ENCODE measurements at regions not wholly inside any gene's neighbourhood (a gene's known extent, or its start where the extent isn't known, plus 50 kb on each side); places are given as distances from the start of the nearest gene placed in this dataset.

DNA sequence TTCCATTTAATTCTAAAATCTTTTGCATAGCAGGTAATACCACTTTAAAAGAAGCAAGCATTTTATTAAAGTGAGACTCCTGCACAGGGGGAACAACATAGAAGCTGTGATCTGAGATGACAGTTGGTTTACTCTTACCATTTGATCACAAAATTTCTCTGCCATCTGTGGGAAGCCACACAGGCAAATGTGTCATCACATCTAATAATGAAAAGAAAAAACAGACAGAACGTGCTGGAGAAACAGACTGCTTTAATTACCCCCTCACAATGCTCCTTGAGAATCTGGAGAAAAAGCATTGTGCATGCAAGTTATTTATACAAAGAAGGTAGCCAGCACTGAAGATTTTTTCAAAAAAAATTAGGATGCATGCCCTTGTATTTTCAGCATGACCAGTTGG, 165.2 kb upstream of the PTER start:
- TF ChIP-seq, protein P1, sequence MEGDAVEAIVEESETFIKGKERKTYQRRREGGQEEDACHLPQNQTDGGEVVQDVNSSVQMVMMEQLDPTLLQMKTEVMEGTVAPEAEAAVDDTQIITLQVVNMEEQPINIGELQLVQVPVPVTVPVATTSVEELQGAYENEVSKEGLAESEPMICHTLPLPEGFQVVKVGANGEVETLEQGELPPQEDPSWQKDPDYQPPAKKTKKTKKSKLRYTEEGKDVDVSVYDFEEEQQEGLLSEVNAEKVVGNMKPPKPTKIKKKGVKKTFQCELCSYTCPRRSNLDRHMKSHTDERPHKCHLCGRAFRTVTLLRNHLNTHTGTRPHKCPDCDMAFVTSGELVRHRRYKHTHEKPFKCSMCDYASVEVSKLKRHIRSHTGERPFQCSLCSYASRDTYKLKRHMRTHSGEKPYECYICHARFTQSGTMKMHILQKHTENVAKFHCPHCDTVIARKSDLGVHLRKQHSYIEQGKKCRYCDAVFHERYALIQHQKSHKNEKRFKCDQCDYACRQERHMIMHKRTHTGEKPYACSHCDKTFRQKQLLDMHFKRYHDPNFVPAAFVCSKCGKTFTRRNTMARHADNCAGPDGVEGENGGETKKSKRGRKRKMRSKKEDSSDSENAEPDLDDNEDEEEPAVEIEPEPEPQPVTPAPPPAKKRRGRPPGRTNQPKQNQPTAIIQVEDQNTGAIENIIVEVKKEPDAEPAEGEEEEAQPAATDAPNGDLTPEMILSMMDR (IDR thresholded peaks at IDR 0.05; ENCODE audit: poor library complexity, severe bottlenecking) = no peak
- TF ChIP-seq EP300 (conservative IDR thresholded peaks at IDR 0.05; ENCODE audit: poor library complexity, severe bottlenecking) (no peak), EZH2 (IDR thresholded peaks at IDR 0.05; ENCODE audit: borderline replicate concordance, insufficient read depth, low read length, poor library complexity, severe bottlenecking) (no peak), MXI1 (conservative IDR thresholded peaks at IDR 0.05; ENCODE audit: poor library complexity, severe bottlenecking) (no peak), RAD21 (conservative IDR thresholded peaks at IDR 0.05) (no peak), POLR2AphosphoS5 (IDR thresholded peaks at IDR 0.05) (no peak), TAF1 (IDR thresholded peaks at IDR 0.05; ENCODE audit: low read depth) (no peak), SMC3 (conservative IDR thresholded peaks at IDR 0.05; ENCODE audit: poor library complexity) (no peak)
- TF ChIP-seq, protein P2, sequence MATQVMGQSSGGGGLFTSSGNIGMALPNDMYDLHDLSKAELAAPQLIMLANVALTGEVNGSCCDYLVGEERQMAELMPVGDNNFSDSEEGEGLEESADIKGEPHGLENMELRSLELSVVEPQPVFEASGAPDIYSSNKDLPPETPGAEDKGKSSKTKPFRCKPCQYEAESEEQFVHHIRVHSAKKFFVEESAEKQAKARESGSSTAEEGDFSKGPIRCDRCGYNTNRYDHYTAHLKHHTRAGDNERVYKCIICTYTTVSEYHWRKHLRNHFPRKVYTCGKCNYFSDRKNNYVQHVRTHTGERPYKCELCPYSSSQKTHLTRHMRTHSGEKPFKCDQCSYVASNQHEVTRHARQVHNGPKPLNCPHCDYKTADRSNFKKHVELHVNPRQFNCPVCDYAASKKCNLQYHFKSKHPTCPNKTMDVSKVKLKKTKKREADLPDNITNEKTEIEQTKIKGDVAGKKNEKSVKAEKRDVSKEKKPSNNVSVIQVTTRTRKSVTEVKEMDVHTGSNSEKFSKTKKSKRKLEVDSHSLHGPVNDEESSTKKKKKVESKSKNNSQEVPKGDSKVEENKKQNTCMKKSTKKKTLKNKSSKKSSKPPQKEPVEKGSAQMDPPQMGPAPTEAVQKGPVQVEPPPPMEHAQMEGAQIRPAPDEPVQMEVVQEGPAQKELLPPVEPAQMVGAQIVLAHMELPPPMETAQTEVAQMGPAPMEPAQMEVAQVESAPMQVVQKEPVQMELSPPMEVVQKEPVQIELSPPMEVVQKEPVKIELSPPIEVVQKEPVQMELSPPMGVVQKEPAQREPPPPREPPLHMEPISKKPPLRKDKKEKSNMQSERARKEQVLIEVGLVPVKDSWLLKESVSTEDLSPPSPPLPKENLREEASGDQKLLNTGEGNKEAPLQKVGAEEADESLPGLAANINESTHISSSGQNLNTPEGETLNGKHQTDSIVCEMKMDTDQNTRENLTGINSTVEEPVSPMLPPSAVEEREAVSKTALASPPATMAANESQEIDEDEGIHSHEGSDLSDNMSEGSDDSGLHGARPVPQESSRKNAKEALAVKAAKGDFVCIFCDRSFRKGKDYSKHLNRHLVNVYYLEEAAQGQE (IDR thresholded peaks at IDR 0.05; ENCODE audit: borderline replicate concordance) = no peak
